ENCODE measurements at regions not wholly inside any gene's neighbourhood (a gene's known extent, or its start where the extent isn't known, plus 50 kb on each side); places are given as distances from the start of the nearest gene placed in this dataset.

DNA sequence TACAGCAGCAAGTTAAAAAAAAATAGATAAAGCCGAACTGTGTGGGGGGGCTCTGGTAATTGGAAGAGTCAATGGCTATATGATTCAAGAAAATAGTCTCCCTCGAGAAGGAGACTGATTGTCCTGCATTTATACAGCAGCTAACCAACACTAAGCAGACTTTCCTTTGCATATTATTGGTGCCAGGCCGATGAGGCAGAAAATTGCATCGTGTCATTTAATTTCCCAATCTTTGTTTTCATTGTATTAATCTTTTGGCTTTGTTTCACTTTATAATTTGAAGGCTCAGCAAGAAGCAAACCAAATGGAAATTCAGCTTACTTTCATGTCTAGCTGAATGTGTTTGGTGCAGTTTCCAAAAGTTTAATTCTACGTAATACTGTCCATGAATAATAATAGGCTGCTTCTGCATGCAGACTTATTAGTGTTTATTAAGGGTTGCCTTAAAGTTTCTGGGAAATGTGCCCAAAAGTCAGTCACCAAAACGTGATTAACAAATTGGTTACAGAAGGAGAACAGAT lies 258.5 kb downstream of the HACE1 start:
- Histone ChIP-seq H3K4me1 (ENCODE audit: control insufficient read depth, insufficient read depth, low read length) (no peaks in the 10 kb centered on the region), H3K4me3 (ENCODE audit: low read length) (no peak overlapping the region), H3K27me3 (ENCODE audit: control insufficient read depth, insufficient read depth, low read length) (no peaks in the 10 kb centered on the region), H3K27ac (ENCODE audit: low read length) (no peak overlapping the region), H3K36me3 (ENCODE audit: control insufficient read depth, insufficient read depth, low read length) (no peaks in the 10 kb centered on the region), H3K9me3 (ENCODE audit: control insufficient read depth, low read depth, low read length) (no peaks in the 10 kb centered on the region)
- 87% methylated on average over 4 of the region's 6 CpGs for WGBS (ENCODE audit: insufficient coverage, low lambda C conversion rate)
- no peak for DNase-seq

DNA sequence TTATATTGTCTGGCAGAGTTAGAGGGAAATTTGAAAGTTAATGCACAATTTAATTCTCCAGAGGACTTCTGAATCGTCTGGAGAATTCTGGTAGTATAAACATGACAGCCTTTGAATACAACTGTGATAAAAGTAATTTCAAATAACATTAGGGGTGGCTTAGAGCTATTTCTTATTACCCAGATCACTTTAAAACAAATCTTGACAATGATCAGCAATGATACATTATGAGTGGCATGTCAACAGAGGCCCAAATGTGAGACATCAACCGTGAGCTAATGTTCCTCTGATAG lies 259.1 kb downstream of the HACE1 start:
- no peaks in the 10 kb centered on the region for H3K9me3 ChIP-seq (ENCODE audit: control insufficient read depth, low read depth, low read length)
- no peak overlapping the region for H3K27ac ChIP-seq (ENCODE audit: low read length)
- H3K27me3 ChIP-seq (ENCODE audit: control insufficient read depth, insufficient read depth, low read length) = no peaks in the 10 kb centered on the region
- WGBS (ENCODE audit: insufficient coverage, low lambda C conversion rate) = no CpG with 5 or more reads among the region's 2 CpGs
- H3K4me1 ChIP-seq (ENCODE audit: control insufficient read depth, insufficient read depth, low read length) = no peaks in the 10 kb centered on the region
- no peaks in the 10 kb centered on the region for H3K36me3 ChIP-seq (ENCODE audit: control insufficient read depth, insufficient read depth, low read length)
- DNase-seq = no peak
- no peak overlapping the region for H3K4me3 ChIP-seq (ENCODE audit: low read length)

DNA sequence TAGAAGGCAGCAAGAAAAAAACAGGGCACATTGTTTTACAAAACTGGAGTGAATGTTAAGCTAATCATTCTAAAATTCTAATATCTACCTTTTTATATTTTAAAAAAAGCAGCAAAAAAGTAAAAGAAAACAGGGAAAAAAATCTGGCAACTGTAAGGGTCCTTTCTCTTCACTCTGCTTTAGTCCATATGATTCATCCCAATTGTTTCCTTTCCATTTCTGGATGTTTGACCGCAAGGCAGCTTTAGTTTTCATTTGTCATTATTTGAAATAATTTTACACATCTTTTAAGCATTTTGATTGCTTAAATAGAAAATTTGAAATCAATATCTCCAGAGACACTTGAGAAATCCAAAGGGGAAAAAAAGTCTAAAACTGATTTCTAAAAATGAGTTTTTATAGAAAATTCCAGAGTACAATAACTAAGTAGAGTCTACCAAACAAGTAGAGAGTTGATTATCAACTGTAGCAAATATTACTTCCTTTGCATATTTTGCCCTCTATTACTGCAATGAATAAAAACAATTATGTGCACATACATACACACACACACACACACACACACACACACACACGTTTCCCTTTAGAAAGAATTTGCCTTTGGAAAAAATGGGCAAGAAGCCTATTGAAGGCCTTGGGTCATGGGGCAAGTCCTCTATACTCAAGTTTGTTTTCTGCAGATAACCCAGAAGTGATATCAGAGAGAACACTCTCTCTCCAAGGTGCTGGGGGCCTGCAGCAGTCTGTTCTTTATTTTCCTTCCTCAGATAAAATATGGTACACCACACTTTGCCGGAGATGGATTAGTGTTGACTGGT lies 259.7 kb downstream of the HACE1 start:
- Histone ChIP-seq H3K4me1 (ENCODE audit: control insufficient read depth, insufficient read depth, low read length) (no peaks in the 10 kb centered on the region), H3K9me3 (ENCODE audit: control insufficient read depth, low read depth, low read length) (no peaks in the 10 kb centered on the region), H3K36me3 (ENCODE audit: control insufficient read depth, insufficient read depth, low read length) (no peaks in the 10 kb centered on the region), H3K27me3 (ENCODE audit: control insufficient read depth, insufficient read depth, low read length) (no peaks in the 10 kb centered on the region), H3K4me3 (ENCODE audit: low read length) (no peak overlapping the region), H3K27ac (ENCODE audit: low read length) (no peak overlapping the region)
- no peak for DNase-seq
- WGBS (ENCODE audit: insufficient coverage, low lambda C conversion rate) = 100% methylated on average over 1 of the region's 3 CpGs

DNA sequence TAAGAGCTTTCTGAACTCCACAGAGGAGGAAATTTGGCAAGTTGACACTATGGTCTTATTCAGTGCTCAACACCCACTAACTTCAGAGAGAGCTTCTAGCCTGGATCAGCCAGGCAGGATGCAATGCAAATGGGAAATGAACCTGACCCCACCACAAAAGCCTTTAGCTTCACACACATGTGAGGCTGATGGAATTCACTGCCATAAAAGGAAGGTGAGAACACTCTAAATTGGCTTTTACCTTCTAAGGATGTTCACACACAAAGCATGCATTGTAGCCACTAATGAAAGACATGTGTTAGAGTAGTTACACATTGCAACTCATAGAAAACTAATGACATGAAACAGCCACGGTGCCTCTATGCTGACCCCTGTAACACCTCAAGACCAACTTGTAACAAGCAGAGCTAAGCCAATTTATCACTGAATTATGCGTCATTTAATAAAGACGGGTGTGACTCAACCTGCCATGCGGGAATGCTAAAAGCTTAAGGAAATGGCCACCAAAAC lies 262.1 kb downstream of the HACE1 start:
- no peak for DNase-seq
- Histone ChIP-seq H3K4me1 (ENCODE audit: control insufficient read depth, insufficient read depth, low read length) (no peaks in the 10 kb centered on the region), H3K9me3 (ENCODE audit: control insufficient read depth, low read depth, low read length) (no peaks in the 10 kb centered on the region), H3K4me3 (ENCODE audit: low read length) (no peak overlapping the region), H3K36me3 (ENCODE audit: control insufficient read depth, insufficient read depth, low read length) (no peaks in the 10 kb centered on the region), H3K27me3 (ENCODE audit: control insufficient read depth, insufficient read depth, low read length) (no peaks in the 10 kb centered on the region), H3K27ac (ENCODE audit: low read length) (no peak overlapping the region)
- WGBS (ENCODE audit: insufficient coverage, low lambda C conversion rate) = no CpG with 5 or more reads among the region's 4 CpGs

DNA sequence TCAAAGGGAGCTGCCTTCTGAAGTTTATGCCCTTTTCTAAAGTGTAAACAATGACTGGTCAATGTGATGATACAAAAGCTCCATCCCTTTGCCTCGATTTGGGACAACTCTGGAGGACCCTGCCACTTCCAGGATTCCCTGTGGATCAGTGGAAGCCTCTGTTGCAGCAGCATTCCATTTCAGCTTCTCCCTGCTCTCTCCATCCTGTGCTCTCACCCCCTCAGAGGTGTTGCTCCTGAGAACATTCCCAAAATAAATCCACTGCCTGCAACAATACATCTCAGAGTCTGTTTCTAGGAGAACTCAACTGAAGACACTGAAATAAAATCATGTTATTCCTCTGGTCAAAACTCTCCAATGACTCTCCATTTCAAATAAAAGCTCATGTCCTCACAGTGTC lies 263.6 kb downstream of the HACE1 start:
- Histone ChIP-seq H3K27ac (ENCODE audit: low read length) (no peak overlapping the region), H3K4me1 (ENCODE audit: control insufficient read depth, insufficient read depth, low read length) (no peaks in the 10 kb centered on the region), H3K36me3 (ENCODE audit: control insufficient read depth, insufficient read depth, low read length) (no peaks in the 10 kb centered on the region), H3K4me3 (ENCODE audit: low read length) (no peak overlapping the region), H3K9me3 (ENCODE audit: control insufficient read depth, low read depth, low read length) (no peaks in the 10 kb centered on the region), H3K27me3 (ENCODE audit: control insufficient read depth, insufficient read depth, low read length) (no peaks in the 10 kb centered on the region)
- no peak for DNase-seq
- no CpG with 5 or more reads among the region's 1 CpG for WGBS (ENCODE audit: insufficient coverage, low lambda C conversion rate)

DNA sequence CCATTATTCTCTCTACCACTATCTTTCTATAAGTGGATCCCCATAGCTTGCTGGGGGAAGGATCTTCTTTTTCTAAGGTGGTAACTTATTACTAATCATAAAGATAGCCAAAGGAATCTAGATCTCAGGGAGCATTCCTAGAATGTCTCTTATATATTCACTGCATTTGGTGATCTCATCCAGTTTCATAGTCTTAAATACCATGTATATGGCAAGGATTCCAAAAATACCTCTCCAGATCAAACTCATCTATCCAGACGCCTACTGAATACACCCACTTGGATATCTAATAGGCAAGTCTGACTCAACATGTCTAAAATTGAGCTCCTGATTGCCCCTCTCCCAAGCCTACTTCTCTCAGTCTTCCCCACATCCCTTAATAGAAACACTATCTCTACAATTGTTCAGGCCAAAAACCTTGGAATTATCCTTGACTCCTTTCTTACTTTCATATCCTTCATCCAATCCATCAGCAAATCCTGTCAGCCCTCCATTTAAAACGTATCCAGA lies 264.4 kb downstream of the HACE1 start:
- H3K27me3 ChIP-seq (ENCODE audit: control insufficient read depth, insufficient read depth, low read length) = no peaks in the 10 kb centered on the region
- DNase-seq = no peak
- no peaks in the 10 kb centered on the region for H3K4me1 ChIP-seq (ENCODE audit: control insufficient read depth, insufficient read depth, low read length)
- H3K4me3 ChIP-seq (ENCODE audit: low read length) = no peak overlapping the region
- H3K9me3 ChIP-seq (ENCODE audit: control insufficient read depth, low read depth, low read length) = no peaks in the 10 kb centered on the region
- H3K36me3 ChIP-seq (ENCODE audit: control insufficient read depth, insufficient read depth, low read length) = no peaks in the 10 kb centered on the region
- H3K27ac ChIP-seq (ENCODE audit: low read length) = no peak overlapping the region
- 75% methylated on average over 1 of the region's 2 CpGs for WGBS (ENCODE audit: insufficient coverage, low lambda C conversion rate)

DNA sequence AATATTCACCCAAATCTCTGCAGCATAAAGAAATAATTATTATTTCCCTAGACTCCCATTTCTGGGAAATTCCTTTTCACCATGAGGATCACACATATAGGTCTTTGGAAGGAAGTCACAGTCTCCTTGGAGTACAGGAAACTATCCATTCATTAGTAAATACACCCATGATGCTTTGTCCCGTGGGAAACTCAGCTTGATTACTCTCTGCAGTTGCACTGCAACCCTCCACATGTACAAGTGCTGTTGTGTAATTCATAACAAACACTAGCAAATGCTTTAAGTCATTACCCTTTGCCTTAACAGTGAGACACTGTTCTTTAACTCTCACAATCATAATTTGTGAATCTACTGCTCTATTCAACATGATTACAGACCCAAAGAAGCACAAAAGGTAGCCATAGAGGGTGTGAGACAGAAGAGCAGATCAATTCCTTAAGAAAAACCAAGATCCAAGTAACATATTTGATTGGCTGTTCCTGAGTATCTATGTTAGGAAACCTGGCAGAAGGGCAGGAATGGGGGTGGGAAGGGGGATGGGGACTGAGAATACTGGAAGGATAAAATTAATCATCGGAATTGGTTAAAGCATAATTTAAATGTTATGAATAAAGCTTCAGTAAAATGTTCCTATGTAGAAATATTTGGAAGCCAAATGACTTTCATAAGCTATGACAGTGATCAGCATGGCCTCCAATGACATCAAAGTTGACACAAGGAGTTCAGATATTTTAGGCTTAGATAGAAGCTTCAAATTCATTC lies 268.0 kb downstream of the HACE1 start:
- WGBS (ENCODE audit: insufficient coverage, low lambda C conversion rate) = no CpG with 5 or more reads among the region's 2 CpGs
- Histone ChIP-seq H3K9me3 (ENCODE audit: control insufficient read depth, low read depth, low read length) (no peaks in the 10 kb centered on the region), H3K4me3 (ENCODE audit: low read length) (no peak overlapping the region), H3K4me1 (ENCODE audit: control insufficient read depth, insufficient read depth, low read length) (no peaks in the 10 kb centered on the region), H3K27ac (ENCODE audit: low read length) (no peak overlapping the region), H3K27me3 (ENCODE audit: control insufficient read depth, insufficient read depth, low read length) (no peaks in the 10 kb centered on the region), H3K36me3 (ENCODE audit: control insufficient read depth, insufficient read depth, low read length) (no peaks in the 10 kb centered on the region)
- no peak for DNase-seq

DNA sequence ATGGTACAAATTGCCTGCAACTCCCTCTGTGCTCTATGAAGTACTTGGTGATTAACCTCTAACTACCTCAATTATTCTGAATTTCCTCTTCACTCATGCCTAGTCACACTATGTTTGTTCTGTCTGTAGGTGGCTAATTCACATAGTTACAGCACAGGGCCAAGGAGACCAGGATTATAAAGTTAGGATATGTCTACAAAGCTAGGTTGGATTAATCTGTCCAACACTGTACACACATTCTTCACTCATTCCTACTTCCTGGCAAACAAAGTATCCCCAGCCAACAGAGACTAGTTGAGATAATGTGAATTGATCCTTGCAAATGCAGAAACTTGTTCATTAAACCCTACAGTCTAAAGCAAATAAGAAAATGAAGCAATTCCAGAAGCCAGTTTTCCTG lies 269.8 kb downstream of the HACE1 start:
- H3K36me3 ChIP-seq (ENCODE audit: control insufficient read depth, insufficient read depth, low read length) = no peaks in the 10 kb centered on the region
- H3K4me1 ChIP-seq (ENCODE audit: control insufficient read depth, insufficient read depth, low read length) = no peaks in the 10 kb centered on the region
- H3K27me3 ChIP-seq (ENCODE audit: control insufficient read depth, insufficient read depth, low read length) = no peaks in the 10 kb centered on the region
- H3K9me3 ChIP-seq (ENCODE audit: control insufficient read depth, low read depth, low read length) = no peaks in the 10 kb centered on the region
- no peak overlapping the region for H3K4me3 ChIP-seq (ENCODE audit: low read length)
- H3K27ac ChIP-seq (ENCODE audit: low read length) = no peak overlapping the region
- DNase-seq = no peak

DNA sequence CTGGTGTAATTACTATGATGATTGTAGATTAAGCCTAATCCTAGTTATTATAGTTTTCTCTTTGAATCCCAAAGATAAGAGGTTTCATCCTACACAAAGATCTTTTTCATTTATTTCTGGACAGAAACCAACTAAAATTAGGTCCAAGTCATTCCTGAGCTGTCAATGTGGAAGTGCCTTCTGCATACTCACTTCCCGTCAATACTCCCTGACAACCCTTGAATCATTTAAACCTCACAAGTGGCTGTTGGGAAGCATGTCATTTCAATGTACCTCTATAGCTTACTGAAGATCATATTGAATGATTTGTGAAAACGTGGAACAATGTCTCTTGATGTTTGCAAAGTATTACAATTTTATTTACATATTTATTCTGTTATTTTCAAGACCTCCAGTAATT lies 274.1 kb downstream of the HACE1 start:
- DNase-seq = no peak
- 39% methylated on average over 2 of the region's 2 CpGs for WGBS (ENCODE audit: insufficient coverage, low lambda C conversion rate)
- Histone ChIP-seq H3K27ac (ENCODE audit: low read length) (no peak overlapping the region), H3K27me3 (ENCODE audit: control insufficient read depth, insufficient read depth, low read length) (no peaks in the 10 kb centered on the region), H3K9me3 (ENCODE audit: control insufficient read depth, low read depth, low read length) (no peaks in the 10 kb centered on the region), H3K36me3 (ENCODE audit: control insufficient read depth, insufficient read depth, low read length) (no peaks in the 10 kb centered on the region), H3K4me1 (ENCODE audit: control insufficient read depth, insufficient read depth, low read length) (no peaks in the 10 kb centered on the region), H3K4me3 (ENCODE audit: low read length) (no peak overlapping the region)

DNA sequence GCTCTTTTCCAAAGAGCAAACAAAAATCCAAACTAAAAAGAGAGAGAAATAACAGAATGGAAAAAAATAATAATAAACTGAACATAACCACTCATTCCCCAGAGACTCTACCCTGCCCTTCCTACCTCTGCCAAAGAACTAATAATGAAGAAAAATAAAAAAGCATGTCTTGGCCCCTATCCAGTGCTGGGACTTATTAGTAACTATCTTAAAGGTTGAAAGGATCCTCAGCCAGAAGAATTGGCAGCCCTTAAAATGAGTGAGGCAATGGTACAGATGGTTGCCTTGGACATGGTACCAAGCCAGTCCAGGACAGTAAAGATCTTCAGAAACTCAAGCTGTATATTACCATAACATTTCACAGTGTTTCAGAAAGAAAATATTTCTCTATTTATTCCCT lies 279.3 kb downstream of the HACE1 start:
- Histone ChIP-seq H3K4me3 (ENCODE audit: low read length) (no peak overlapping the region), H3K27ac (ENCODE audit: low read length) (no peak overlapping the region), H3K9me3 (ENCODE audit: control insufficient read depth, low read depth, low read length) (no peaks in the 10 kb centered on the region), H3K4me1 (ENCODE audit: control insufficient read depth, insufficient read depth, low read length) (no peaks in the 10 kb centered on the region), H3K36me3 (ENCODE audit: control insufficient read depth, insufficient read depth, low read length) (no peaks in the 10 kb centered on the region), H3K27me3 (ENCODE audit: control insufficient read depth, insufficient read depth, low read length) (no peaks in the 10 kb centered on the region)
- DNase-seq = no peak

All from large intestine (tissue), 3 donors.